Mammary epithelial cell (primary cell): ENCODE measurements at regions not wholly inside any gene's neighbourhood (a gene's known extent, or its start where the extent isn't known, plus 50 kb on each side); places are given as distances from the start of the nearest gene placed in this dataset.

Experiments
- EZH2 ChIP-seq: IDR thresholded peaks from 2 replicates; pipeline ENCODE4 v1.6.1; 2012; ENCODE audit warnings: low read length, inconsistent platforms, borderline replicate concordance
- TF ChIP-seq, protein P1 (sequence below), 2 donors: IDR thresholded peaks in 1 of 2; conservative IDR thresholded peaks in 1 of 2; 2 replicates each; pipeline ENCODE4 v1.5.1; 2011 to 2012; ENCODE audit warnings: inconsistent platforms in 2 of 2, low read length in 2 of 2, mild to moderate bottlenecking in 2 of 2, control low read depth in 1 of 2, low read depth in 1 of 2; ENCODE audit not compliant: insufficient read depth in 1 of 2; ENCODE audit errors: extremely low read depth in 1 of 2

DNA sequence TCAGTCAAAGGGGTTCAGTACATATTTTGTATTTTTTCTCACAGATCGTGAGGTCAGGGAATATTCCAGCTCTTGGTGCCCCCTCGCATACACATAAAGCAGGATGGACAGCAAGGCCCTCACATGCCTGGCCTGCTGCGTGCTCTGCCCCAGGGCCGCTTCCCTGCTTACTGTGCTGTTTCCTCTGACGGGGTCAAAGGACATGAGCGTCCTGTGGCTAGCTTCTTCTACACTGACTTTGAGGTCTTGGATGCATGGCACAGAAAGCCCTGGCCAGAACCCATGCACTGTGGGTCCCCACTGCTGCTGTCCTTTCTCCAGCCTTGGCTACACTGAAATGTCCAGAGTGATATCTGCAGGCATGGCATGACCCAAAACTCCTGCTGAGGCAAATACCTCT is 92.5 kb upstream of the GGTLC1 start:
- TF ChIP-seq, protein P1, sequence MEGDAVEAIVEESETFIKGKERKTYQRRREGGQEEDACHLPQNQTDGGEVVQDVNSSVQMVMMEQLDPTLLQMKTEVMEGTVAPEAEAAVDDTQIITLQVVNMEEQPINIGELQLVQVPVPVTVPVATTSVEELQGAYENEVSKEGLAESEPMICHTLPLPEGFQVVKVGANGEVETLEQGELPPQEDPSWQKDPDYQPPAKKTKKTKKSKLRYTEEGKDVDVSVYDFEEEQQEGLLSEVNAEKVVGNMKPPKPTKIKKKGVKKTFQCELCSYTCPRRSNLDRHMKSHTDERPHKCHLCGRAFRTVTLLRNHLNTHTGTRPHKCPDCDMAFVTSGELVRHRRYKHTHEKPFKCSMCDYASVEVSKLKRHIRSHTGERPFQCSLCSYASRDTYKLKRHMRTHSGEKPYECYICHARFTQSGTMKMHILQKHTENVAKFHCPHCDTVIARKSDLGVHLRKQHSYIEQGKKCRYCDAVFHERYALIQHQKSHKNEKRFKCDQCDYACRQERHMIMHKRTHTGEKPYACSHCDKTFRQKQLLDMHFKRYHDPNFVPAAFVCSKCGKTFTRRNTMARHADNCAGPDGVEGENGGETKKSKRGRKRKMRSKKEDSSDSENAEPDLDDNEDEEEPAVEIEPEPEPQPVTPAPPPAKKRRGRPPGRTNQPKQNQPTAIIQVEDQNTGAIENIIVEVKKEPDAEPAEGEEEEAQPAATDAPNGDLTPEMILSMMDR (conservative IDR thresholded peaks at IDR 0.05 in 1 of 2, IDR thresholded peaks at IDR 0.05 in 1 of 2; ENCODE audit: extremely low read depth in 1 of 2, insufficient read depth in 1 of 2, low read depth in 1 of 2, low read length in 2 of 2) = no peak
- TF ChIP-seq EZH2 = no peak
